HG03521 (cell line): ENCODE measurements at regions not wholly inside any gene's neighbourhood (a gene's known extent, or its start where the extent isn't known, plus 50 kb on each side); places are given as distances from the start of the nearest gene placed in this dataset.
"Not testable (repeated sequence)": the region's sequence is repeated elsewhere in the genome, so short reads cannot be mapped to it uniquely, and the experiment has no call there.

Source experiments
- ATAC-seq: cut with Tn5 transposase; IDR thresholded peaks from one replicate; pipeline ENCODE4 v1.9.1; 2021; ENCODE audit warnings: mild to moderate bottlenecking, moderate library complexity; ENCODE audit not compliant: unreplicated experiment

DNA sequence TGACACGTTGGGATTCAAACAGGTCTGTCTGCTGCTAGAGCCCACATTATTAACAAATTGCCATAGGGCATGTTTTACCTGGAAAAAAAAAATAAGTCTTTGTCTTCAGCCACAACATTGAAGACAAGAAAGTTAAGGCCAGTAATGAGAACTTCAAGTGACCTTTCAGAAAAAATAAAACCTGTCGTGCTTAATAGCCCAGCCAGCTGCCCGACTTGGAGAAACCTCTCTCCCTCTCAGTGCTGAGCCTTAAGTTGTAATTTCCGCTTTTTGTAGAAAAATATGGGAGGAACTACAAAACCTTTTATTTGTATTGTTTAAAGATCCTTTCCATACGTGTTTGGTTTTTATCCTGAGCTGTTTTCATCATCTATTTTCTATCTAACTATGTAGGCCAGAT lies 454.3 kb upstream of the SLITRK6 start:
- ATAC-seq: not testable (repeated sequence)

GRCh38 chr13:86255820-86256219 lies 456.6 kb upstream of the SLITRK6 start:
- not testable (repeated sequence) for ATAC-seq

GRCh38 chr13:86269511-86269910 lies 470.3 kb upstream of the SLITRK6 start:
- no peak for ATAC-seq

DNA sequence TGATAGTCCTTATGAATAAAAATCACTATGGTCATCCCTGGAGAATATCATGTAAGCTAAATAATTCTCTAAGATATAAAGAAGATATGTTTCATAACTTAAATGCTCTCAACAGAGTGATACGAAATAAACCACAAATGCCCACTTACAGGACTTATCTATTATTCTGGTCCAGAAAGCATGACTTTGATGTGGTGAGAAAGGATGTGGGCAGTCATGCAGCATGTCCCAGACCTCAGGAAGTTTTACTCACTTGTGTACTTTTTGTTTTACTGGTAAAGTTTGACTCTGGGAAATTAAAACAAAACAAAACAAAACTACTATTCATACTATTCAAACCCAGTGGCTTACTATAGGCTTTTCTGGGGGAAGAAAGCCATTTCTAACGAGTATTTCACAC lies 483.2 kb upstream of the SLITRK6 start:
- ATAC-seq: no peak

GRCh38 chr13:86283031-86283430 lies 483.8 kb upstream of the SLITRK6 start:
- no peak for ATAC-seq

DNA sequence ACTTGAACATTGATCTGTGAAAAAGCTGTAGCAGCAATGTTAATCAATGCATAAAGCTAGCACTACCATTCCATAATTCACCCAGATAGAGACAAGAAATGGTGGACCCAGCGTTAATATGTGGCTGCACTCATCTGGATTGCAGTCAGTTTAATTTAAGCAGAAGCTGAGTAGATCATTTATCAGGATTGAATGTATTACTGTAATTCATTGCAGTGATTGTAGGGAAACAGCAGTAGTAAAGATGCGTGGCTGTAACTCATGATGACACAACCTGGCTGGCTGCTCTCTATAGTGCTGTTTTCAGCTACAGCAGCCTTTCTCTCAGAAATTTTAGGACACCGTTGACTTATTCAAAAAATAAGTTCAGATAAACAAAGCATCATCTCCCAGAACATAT lies 499.5 kb upstream of the SLITRK6 start:
- no peak for ATAC-seq

- no peak for ATAC-seq
Observed at GRCh38 chr13:86299128-86299527, 499.9 kb upstream of the SLITRK6 start.

DNA sequence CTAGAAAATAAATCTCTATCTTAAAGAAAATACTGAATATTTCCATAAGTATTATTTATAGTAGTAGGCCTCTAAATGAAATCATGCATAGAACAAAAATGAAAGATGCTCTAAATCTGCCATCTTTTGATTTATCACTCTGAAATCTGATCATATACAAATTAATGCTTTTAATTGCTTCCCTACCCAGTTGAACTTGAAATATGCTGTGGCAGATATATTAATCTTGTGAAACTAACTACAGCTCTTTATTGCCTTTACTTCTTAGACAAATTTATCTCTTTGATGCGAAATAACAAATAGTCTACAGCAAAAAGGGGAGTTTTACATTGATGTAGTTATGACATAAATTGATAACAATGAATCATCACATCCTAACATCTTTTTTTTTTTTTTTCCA lies 510.7 kb upstream of the SLITRK6 start:
- ATAC-seq: no peak

GRCh38 chr13:86313421-86313820 lies 514.2 kb upstream of the SLITRK6 start:
- ATAC-seq: no peak

GRCh38 chr13:86318450-86318849 lies 519.2 kb upstream of the SLITRK6 start:
- ATAC-seq: no peak

GRCh38 chr13:86324191-86324590 lies 525.0 kb upstream of the SLITRK6 start:
- no peak for ATAC-seq

GRCh38 chr13:86355301-86355700 lies 556.1 kb upstream of the SLITRK6 start:
- no peak for ATAC-seq

DNA sequence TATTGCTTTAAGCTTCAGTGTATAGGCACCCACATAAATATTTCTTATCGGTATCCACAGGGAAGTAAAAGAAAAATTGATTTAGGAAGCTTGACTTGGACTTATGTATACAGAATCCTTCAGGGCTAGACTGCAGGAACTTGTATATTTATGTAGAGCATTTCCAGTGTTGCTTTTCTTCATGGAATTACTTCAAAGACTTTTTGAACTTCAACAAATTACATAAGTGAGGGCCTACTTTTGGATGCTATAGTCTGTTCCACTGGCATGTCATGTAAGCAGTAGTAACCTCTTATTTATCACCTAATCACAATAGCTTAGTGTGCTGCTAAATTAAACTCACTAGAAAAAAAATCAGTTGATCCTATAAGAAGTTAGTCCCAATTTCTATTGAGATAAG lies 557.9 kb upstream of the SLITRK6 start:
- ATAC-seq: no peak

- ATAC-seq: not testable (repeated sequence)
Observed at GRCh38 chr13:86363749-86364148, 564.5 kb upstream of the SLITRK6 start.

- no peak for ATAC-seq
Observed at GRCh38 chr13:86368924-86369323, 569.7 kb upstream of the SLITRK6 start.

GRCh38 chr13:86377451-86377850 lies 578.2 kb upstream of the SLITRK6 start:
- ATAC-seq: no peak

- ATAC-seq: no peak
Observed at GRCh38 chr13:86378628-86379027, 579.4 kb upstream of the SLITRK6 start.

DNA sequence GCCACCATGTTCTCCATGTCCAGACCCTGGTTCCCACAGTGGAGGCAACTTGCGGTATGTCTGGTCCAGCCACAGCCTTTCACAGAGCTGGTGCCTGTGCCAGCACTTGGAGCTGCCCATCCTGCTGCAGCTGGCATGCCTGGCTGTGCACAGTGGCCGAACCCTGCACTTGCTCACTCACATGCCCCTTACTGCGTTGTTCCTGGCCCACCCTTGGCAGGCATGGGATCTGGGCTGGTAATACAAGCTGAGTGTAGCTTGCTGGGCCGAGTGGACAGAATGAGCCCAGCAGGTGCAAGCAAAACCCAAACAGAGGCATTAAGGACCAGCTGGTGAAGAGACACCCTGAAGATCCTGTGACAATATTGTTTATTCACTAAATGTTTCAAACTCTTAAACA lies 583.9 kb upstream of the SLITRK6 start:
- ATAC-seq: no peak

GRCh38 chr13:86383561-86383960 lies 584.3 kb upstream of the SLITRK6 start:
- ATAC-seq: no peak

DNA sequence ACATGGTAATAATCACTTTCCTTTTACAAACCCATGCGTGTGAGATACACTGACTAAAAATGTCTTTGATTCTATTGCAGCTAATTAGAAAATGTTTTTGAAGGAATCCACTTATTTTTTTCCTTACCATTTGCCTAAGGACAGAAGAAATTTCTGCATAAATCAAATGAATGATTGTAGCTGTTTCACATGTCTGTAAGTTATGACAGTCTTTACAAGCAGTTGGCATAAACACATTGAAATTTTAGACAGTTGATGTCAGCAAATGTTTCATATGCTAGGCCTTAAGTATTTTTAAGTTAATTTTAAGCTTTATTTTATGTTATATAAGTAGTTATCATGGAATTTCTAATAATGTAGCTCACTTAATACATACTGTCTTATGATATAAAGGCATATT lies 598.4 kb upstream of the SLITRK6 start:
- no peak for ATAC-seq

GRCh38 chr13:86399572-86399971 lies 600.4 kb upstream of the SLITRK6 start:
- no peak for ATAC-seq

- ATAC-seq: no peak
Observed at GRCh38 chr13:86402500-86402899, 603.3 kb upstream of the SLITRK6 start.

- ATAC-seq: no peak
Observed at GRCh38 chr13:86403181-86403580, 604.0 kb upstream of the SLITRK6 start.
